HS-5 (cell line): ENCODE measurements at regions not wholly inside any gene's neighbourhood (a gene's known extent, or its start where the extent isn't known, plus 50 kb on each side); places are given as distances from the start of the nearest gene placed in this dataset.

Experiments used
- DNase-seq: peaks from one replicate; pipeline ENCODE4 v3.0.0-alpha.2; 2012; ENCODE audit warnings: low read depth

- no peak for DNase-seq
These were observed 424.1 kb downstream of the TTLL7 start for GRCh38 chr1:83574791-83575190.

GRCh38 chr1:83573776-83574175 is 425.2 kb downstream of the TTLL7 start:
- DNase-seq, result no peak

- no peak for DNase-seq
These were observed 427.4 kb downstream of the TTLL7 start for GRCh38 chr1:83571536-83571935.

- no peak for DNase-seq
These were observed 437.6 kb downstream of the TTLL7 start for GRCh38 chr1:83561346-83561745.

- DNase-seq, result no peak
These were observed 439.6 kb downstream of the TTLL7 start for GRCh38 chr1:83559129-83559840.

- DNase-seq, result no peak
These were observed 443.1 kb downstream of the TTLL7 start for GRCh38 chr1:83555871-83556270.

GRCh38 chr1:83554174-83554573 is 444.8 kb downstream of the TTLL7 start:
- DNase-seq, result no peak

GRCh38 chr1:83552820-83553219 is 446.1 kb downstream of the TTLL7 start:
- no peak for DNase-seq

- no peak for DNase-seq
These were observed 450.6 kb downstream of the TTLL7 start for GRCh38 chr1:83548311-83548710.

GRCh38 chr1:83547901-83548300 is 451.0 kb downstream of the TTLL7 start:
- peak; percentile 45 for DNase-seq

- DNase-seq, result no peak
These were observed 452.1 kb downstream of the TTLL7 start for GRCh38 chr1:83546874-83547273.

- no peak for DNase-seq
These were observed 453.7 kb downstream of the TTLL7 start for GRCh38 chr1:83545066-83545862.

- DNase-seq, result no peak
These were observed 455.5 kb downstream of the TTLL7 start for GRCh38 chr1:83543222-83543973.

GRCh38 chr1:83531521-83532309 is 467.2 kb downstream of the TTLL7 start:
- DNase-seq, result no peak

- DNase-seq, result no peak
These were observed 468.4 kb downstream of the TTLL7 start for GRCh38 chr1:83530506-83530905.

GRCh38 chr1:83527987-83528386 is 470.9 kb downstream of the TTLL7 start:
- DNase-seq, result no peak

- no peak for DNase-seq
These were observed 478.1 kb downstream of the TTLL7 start for GRCh38 chr1:83520797-83521196.

- DNase-seq, result no peak
These were observed 482.6 kb downstream of the TTLL7 start for GRCh38 chr1:83516369-83516768.

- DNase-seq, result no peak
These were observed 483.3 kb downstream of the TTLL7 start for GRCh38 chr1:83515578-83516154.

- DNase-seq, result no peak
These were observed 486.3 kb downstream of the TTLL7 start for GRCh38 chr1:83512373-83513193.
